Heart right ventricle (tissue), 16 donors: ENCODE measurements at regions not wholly inside any gene's neighbourhood (a gene's known extent, or its start where the extent isn't known, plus 50 kb on each side); places are given as distances from the start of the nearest gene placed in this dataset.

Experiments used
- ATAC-seq, 8 donors: fragments of 200-7000 bp; cut with Tn5 transposase; one replicate each; pipeline ENCODE4 v1.9.1; 2020; ENCODE audit warnings: mild to moderate bottlenecking in 8 of 8, moderate library complexity in 8 of 8, moderate number of reproducible peaks in 1 of 8
- DNase-seq, 2 donors: peaks; one replicate each; pipeline ENCODE4 v3.0.0-alpha.2; 2020
- H3K27ac ChIP-seq, 10 donors: fragments of 200-600 bp; sonication (generic) in 2 of 10; one replicate each; pipeline versions ENCODE4 v1.5.0 to v1.8.0; 2020 to 2022; ENCODE audit warnings: mild to moderate bottlenecking in 3 of 10
- H3K27me3 ChIP-seq, 7 donors: fragments of 200-600 bp; one replicate each; pipeline ENCODE4 v1.8.0; 2021 to 2022; ENCODE audit warnings: mild to moderate bottlenecking in 2 of 7
- H3K36me3 ChIP-seq, 9 donors: fragments of 200-600 bp; sonication (generic) in 1 of 9; one replicate each; pipeline versions ENCODE4 v1.5.0 to v1.8.0; 2020 to 2022; ENCODE audit warnings: mild to moderate bottlenecking in 2 of 9
- H3K4me1 ChIP-seq, 9 donors: fragments of 200-600 bp; sonication (generic) in 1 of 9; one replicate each; pipeline versions ENCODE4 v1.5.0 to v1.8.0; 2020 to 2022; ENCODE audit warnings: mild to moderate bottlenecking in 4 of 9
- H3K4me3 ChIP-seq, 10 donors: fragments of 200-600 bp; sonication (generic) in 2 of 10; one replicate each; pipeline versions ENCODE4 v1.5.0 to v1.8.0; 2020 to 2022; ENCODE audit warnings: mild to moderate bottlenecking in 7 of 10, moderate library complexity in 2 of 10
- H3K9me3 ChIP-seq, 11 donors: fragments of 200-600 bp in 10 of 11; sonication (generic) in 2 of 11; one replicate each; pipeline versions ENCODE4 v1.5.0 to v1.8.0; 2013 to 2022; ENCODE audit warnings: mild to moderate bottlenecking in 2 of 11, control low read depth in 1 of 11, moderate library complexity in 1 of 11
- WGBS, 2 donors: extraction: QIAGEN DNeasy Blood & Tissue Kit; methylation state at CpG; one replicate each; pipeline ENCODE4 v1.1.7; 2013; ENCODE audit warnings: inconsistent platforms in 1 of 2; 5-methylcytosine and 5-hydroxymethylcytosine counted together
- intact Hi-C, 10 donors: fragments of 100-400 bp; cut with DNase I; formaldehyde crosslinking; loops; one replicate each; pipeline versions ENCODE4 v1.11.1 to v1.14.2; 2022
- TF ChIP-seq, protein P1 (sequence below), 9 donors: fragments of 200-600 bp; sonication (generic) in 2 of 9; IDR thresholded peaks; one replicate each; pipeline versions ENCODE4 v1.5.0 to v1.8.0; 2021 to 2022; ENCODE audit warnings: antibody characterized with exemption in 9 of 9, mild to moderate bottlenecking in 5 of 9, moderate library complexity in 1 of 9
- donor health status: Arrhythmogenic right ventricular cardiomyopathy.
- donor health status: ischemic (EF 13 %, LVEDD 7.1; RV severe dilation, severe dysfunction).
- donor health status: healthy with polysubstance abuse.
- donor health status: DM: no; HTN: yes; CAD: no.
- donor health status: DM: no; HTN: no; CAD: no.
- donor health status: ischemic (EF 25% LVEDD 6.9; RV normal size, moderate dysfunction).
- donor health status: ischemic (EF 25% LVEDD 5.7; RV mildly dilated, moderate dysfunction).
- donor health status: healthy.
- donor health status: DM: yes; HTN: yes; CAD: no.
- donor health status: Ischemic cardiomyopathy.
- donor health status: ischemic (EF 35%, LVEDD 5.7; RV mildly dilated, moderate dysfunction).
- donor health status: nonischemic (EF 11% LVEDD 7.7; RV severe dilation, severe dysfunction).
- donor health status: DM: yes; HTN: yes; CAD: no.
- donor health status: PGD.
- donor health status: ischemic (EF 29% LVEDD 5.4; RV normal size, mild dysfunction).
- donor health status: nonischemic (EF 23%, LVEDD 6.1; RV moderate dilation, normal function).

- ATAC-seq (no peak), DNase-seq (no peak)
- 80 to 81% methylated on average over 6 of the region's 6 CpGs for WGBS, 2 donors
Measured at GRCh38 chr4:120636120-120636630, 286.4 kb downstream of the PRDM5 start.

GRCh38 chr4:120633810-120634209 is 288.7 kb downstream of the PRDM5 start:
- Histone ChIP-seq H3K27me3 (no peaks in the 10 kb centered on the region), H3K4me3 (no peak overlapping the region), H3K36me3 (no peaks in the 10 kb centered on the region), H3K4me1 (no peaks in the 10 kb centered on the region), H3K9me3 (peaks cover 0 to 3% (median 0%) of the 10 kb centered on the region in 11 donors), H3K27ac (no peak overlapping the region)
- DNase-seq (no peak), ATAC-seq (no peak)
- TF ChIP-seq, protein P1, sequence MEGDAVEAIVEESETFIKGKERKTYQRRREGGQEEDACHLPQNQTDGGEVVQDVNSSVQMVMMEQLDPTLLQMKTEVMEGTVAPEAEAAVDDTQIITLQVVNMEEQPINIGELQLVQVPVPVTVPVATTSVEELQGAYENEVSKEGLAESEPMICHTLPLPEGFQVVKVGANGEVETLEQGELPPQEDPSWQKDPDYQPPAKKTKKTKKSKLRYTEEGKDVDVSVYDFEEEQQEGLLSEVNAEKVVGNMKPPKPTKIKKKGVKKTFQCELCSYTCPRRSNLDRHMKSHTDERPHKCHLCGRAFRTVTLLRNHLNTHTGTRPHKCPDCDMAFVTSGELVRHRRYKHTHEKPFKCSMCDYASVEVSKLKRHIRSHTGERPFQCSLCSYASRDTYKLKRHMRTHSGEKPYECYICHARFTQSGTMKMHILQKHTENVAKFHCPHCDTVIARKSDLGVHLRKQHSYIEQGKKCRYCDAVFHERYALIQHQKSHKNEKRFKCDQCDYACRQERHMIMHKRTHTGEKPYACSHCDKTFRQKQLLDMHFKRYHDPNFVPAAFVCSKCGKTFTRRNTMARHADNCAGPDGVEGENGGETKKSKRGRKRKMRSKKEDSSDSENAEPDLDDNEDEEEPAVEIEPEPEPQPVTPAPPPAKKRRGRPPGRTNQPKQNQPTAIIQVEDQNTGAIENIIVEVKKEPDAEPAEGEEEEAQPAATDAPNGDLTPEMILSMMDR (IDR thresholded peaks at IDR 0.05): no peak
- intact Hi-C loops: no loop called here

More at GRCh38 chr4:120636120-120636630, 286.4 kb downstream of the PRDM5 start:
- Histone ChIP-seq H3K36me3 (no peaks in the 10 kb centered on the region), H3K27ac (no peak overlapping the region), H3K9me3 (no peaks in the 10 kb centered on the region), H3K4me3 (no peak overlapping the region), H3K4me1 (peaks cover 0 to 3% (median 0%) of the 10 kb centered on the region in 9 donors), H3K27me3 (no peaks in the 10 kb centered on the region)
- TF ChIP-seq, protein P1 (IDR thresholded peaks at IDR 0.05): no peak
- intact Hi-C loops: no loop called here

GRCh38 chr4:120630427-120630826 is 292.1 kb downstream of the PRDM5 start:
- Histone ChIP-seq H3K27ac (no peak overlapping the region), H3K4me1 (no peaks in the 10 kb centered on the region), H3K4me3 (no peak overlapping the region), H3K36me3 (no peaks in the 10 kb centered on the region), H3K9me3 (peaks cover 0 to 15% (median 0%) of the 10 kb centered on the region in 11 donors), H3K27me3 (no peaks in the 10 kb centered on the region)
- WGBS, 2 donors: 80 to 89% methylated on average over 1 of the region's 1 CpG
- no peak for ATAC-seq
- no peak for DNase-seq
- intact Hi-C loops: no loop called here
- TF ChIP-seq, protein P1 (IDR thresholded peaks at IDR 0.05): no peak

DNA sequence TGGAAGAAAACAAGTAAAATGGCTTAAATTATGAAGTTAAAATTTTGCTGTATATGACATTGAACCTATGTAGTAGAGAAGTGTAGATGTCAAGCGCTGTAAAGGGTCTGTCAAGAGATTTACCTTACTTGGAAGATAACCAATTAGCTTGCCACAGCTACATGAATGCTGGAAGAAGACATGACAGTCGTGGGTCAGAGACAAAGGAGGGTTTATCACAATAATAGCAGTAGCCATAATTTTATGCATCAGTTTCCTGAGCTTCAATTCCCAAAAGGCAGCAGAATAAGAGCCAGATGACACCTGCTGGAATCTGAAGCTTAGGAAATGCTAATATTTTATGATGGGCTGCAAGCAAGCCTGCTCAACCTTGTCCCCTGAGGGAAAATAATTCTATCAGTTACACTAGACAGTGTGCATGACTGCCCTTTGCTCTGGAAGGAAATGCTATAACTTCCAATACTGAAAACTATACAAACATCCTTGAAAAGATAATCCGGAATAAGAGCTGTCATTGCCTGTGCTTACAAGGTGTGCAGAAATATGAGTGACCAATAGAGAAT is 292.9 kb downstream of the PRDM5 start:
- no peak overlapping the region for H3K27ac ChIP-seq
- H3K27me3 ChIP-seq: no peaks in the 10 kb centered on the region
- intact Hi-C loops: no loop called here
- H3K36me3 ChIP-seq: no peaks in the 10 kb centered on the region
- WGBS, 2 donors: 71 to 73% methylated on average over 3 of the region's 3 CpGs
- TF ChIP-seq, protein P1 (IDR thresholded peaks at IDR 0.05): no peak
- ATAC-seq (no peak), DNase-seq (no peak)
- no peaks in the 10 kb centered on the region for H3K4me1 ChIP-seq
- no peak overlapping the region for H3K4me3 ChIP-seq
- H3K9me3 ChIP-seq: peaks cover 0 to 15% (median 0%) of the 10 kb centered on the region in 11 donors
